Amniotic epithelial cell (primary cell): ENCODE measurements at regions not wholly inside any gene's neighbourhood (a gene's known extent, or its start where the extent isn't known, plus 50 kb on each side); places are given as distances from the start of the nearest gene placed in this dataset.

ENCODE experiments used
- DNase-seq: peaks from one replicate; pipeline ENCODE4 v3.0.0-alpha.2; 2010; ENCODE audit warnings: low read depth

DNA sequence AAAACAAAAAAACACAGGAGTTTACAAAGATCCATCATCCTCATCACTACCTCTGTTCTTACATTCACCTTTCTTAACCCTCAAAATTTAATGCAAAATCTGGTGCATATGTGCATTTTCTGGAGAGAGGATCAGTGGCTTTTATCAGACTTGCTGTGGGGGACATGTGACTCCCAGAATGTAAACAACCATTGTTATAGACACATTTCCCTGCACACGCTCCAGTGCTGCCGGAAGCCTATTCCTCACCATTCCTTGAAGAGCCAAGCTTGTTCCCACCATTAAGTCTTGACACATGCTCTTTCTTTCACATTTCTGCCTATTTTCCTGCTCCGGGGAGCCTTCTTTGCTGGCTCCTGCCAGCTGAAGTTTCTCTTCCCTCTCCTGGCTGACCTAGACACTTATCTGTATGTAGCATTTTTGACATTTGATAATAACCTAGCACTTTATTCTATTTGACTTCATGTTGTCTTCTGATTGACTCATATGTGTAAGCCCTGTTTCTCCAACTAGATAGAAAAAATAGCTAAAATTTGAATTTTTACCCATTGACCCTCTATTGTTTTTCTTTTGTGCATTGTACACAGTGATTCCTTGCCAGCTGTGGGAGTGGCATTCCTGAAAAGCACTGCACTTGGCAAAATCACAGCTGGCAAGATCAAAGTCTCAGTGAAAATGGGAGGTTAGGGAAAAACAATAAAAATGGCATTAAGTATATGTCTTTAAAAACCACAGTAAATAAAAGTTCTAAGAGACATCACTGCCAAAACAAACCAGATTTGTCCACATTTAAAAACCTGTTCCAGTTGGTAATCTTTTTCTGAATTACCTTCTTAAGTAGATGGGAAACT lies 76.8 kb upstream of the CIBAR2 start:
- DNase-seq = no peak

DNA sequence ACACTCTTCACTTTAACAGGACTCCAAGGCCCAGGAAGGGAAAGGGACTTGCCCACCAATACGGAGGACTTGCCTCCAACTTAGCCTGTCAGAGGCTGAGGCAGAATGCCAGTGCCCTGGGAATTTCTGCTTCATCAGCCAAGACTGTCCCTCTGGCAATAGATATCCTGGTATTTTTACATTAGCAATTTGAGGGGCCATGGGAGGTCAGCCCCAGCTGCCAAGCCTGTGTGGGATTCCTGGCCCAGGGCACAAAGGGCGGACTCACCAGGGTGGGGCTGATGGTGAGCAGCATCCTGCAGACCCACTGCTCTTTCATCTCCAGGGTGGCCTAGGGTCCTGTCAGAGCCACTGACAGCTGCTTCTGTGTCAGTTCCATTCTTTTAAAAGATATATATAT lies 78.3 kb upstream of the CIBAR2 start:
- no peak for DNase-seq

DNA sequence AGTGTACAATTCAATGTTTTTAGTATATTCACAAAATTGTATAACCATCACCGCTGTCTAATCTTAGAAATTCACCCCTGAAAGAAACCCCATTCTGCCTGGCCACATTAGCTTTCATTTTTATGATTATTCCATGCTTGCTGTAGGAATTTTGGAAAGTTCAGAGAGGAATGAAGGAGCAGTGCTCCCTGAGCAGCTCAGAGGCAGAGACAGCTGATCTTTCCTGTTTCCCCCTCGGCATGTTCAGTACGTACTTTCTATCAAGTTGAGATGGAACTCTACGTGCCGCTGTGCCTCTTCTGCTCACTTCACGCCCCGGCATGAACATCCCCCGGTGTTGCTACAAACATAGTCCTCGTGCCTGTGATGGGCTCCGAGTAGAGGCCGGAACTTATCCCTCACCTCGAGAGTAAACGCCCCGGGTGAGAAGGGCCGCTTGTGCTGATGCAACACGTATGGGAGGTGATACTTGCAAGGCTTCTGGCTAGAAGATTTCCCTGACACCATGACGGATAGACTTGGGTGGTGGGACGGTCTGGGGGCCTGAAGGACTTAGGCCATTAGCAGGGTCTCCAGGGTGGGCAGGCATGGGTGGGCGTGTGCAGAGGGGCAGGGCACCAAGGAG lies 79.2 kb upstream of the CIBAR2 start:
- no peak for DNase-seq

GRCh38 chr16:85192238-85193114 lies 80.2 kb upstream of the CIBAR2 start:
- DNase-seq = no peak

DNA sequence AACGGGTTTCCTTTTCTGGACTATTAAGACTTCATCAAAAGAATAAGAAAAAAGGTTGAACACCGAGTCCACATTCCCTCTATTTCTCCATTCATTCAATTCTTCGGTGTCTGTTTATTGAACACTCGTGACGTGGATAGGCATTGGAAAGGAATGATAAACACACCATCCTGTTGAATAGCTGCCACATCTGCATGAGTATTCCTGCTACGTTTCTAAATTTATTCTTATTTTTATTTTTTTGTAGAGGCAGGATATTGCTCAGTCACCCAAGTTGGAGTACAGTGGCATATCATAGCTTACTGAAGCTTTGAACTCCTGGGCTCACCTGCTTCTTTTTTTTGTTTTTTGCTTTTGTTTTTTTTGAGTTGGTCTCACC lies 80.8 kb upstream of the CIBAR2 start:
- no peak for DNase-seq

GRCh38 chr16:85193876-85194275 lies 81.6 kb upstream of the CIBAR2 start:
- no peak for DNase-seq

DNA sequence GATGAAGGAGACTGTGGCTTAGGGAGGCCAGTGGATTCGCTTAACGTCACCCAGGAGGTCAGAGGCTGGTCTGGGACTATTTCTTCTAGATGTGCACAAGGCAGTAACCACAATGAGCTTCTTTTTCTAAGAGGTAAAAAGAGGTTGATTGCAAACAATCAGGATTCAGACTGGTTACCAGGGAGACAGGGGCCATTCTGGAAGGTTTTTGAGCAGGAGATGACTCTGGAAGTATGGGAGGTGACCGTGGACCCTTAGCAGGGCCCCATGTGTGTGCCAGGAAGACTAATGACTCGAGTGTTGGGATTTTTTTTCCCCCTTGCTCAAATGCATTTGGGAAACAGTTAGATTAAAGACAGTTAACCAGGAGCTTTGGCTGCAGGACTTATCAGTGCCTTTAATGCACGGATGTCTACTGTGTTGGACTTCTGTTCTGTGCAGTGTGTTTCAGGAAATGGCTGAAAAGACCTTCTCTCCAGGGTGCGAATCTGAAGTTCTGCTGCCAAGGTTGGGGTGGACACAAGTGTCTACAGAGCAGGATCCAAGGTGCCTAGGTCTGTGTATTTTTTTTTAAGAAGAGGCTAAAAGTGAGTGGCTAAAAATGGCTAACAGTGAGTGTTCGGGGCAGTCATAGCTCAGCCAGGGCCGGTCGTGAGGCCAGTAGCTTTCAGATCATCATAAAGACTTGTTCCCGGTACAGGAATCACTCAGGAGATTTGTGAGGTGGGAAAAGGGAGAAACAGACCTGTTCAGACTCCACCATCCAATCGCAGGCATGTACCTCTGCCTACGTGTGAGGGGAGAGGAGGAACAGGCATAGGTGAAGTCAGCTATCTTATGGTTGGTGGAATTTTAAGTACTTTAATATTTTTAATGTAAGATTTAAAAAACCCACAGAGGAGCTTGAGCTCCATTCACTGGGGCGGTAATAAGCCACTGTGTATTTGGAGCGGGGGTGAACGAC lies 82.3 kb upstream of the CIBAR2 start:
- no peak for DNase-seq

DNA sequence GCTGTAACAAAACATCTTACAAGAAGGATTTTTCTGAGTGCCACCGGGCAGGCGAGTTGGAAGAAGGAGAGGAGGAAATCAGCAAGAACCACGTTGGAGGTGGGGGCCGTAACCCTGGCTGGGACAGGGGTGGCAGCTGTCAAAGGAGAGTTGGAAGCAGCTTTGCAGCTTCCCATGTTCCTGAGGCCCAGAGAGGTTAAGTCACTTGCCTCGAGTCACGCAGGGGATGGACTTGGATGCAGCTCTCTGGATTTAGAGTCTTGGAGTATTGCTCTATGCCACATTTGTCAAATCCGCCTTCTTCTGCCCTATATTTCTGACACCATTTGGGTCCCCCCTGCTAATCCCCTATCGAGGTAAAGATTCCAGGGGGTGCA lies 83.0 kb upstream of the CIBAR2 start:
- no peak for DNase-seq

GRCh38 chr16:85195900-85196772 lies 83.9 kb upstream of the CIBAR2 start:
- DNase-seq = peak; percentile 67

DNA sequence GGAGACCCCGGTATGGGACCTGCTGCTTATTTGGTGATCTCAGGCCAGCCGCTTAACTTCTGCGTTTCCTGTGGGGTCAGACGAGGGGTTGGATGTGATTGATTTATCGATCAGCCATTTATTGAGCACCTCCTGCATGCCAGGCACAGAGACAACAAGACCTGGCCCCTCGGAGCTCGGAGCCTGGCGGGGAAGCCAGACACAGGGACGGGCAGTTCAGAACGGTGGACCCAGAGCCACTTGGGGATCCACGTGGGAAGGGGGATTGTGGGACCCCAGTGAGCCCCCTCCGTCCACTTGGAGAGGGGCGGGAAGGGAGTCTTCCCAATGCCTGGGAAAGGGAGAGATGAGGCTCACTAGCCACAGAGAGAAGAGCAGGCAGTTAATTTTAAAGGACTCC lies 84.7 kb upstream of the CIBAR2 start:
- no peak for DNase-seq

- no peak for DNase-seq
Observed at GRCh38 chr16:85197611-85198566, 85.6 kb upstream of the CIBAR2 start.

- DNase-seq = no peak
Observed at GRCh38 chr16:85199069-85199725, 86.9 kb upstream of the CIBAR2 start.

GRCh38 chr16:85199880-85200279 lies 87.6 kb upstream of the CIBAR2 start:
- no peak for DNase-seq

- no peak for DNase-seq
Observed at GRCh38 chr16:85200471-85201278, 88.4 kb upstream of the CIBAR2 start.

- no peak for DNase-seq
Observed at GRCh38 chr16:85201574-85201973, 89.3 kb upstream of the CIBAR2 start.

- DNase-seq = no peak
Observed at GRCh38 chr16:85202051-85202601, 89.9 kb upstream of the CIBAR2 start.

DNA sequence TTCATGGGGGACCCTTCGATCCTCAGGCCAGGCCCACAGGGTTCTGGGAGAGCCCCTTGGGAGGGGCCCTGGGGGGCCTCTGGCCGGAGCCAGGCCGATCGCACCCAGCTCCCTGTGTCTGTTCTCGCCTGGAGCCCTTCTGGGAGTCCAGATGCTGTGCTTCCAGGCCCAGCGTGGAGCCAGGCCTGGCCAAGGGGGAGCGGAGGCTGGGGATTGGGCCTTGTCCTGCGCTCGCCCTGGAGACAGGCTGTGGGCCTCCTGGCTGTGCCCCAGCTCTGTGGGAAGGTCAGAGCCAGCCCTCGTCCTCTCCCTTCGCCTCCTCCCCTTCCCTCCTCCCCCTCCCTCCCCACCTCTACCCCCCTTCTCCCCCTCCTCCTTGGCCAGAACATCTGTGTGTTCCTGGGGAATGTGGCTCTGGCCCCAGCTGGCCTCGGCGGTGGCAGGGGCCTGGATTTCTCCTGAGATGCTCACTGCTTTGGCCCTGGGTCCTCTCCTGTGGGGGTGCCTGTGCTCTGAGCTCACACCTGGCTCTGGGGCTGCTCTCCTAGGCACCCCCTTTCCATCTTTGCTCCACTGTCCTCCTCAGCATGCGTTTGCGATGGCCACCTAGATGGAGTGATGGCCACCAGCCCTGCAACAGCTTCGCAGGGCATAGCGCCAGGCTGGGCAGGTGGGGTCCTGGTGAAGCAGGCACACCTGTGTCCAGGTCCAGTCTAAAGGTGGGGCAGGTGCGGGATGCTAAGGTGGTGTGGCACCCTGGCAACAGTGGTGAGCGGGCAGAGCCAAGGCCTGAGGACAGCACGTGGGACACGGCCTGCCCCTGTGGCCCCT lies 90.6 kb upstream of the CIBAR2 start:
- DNase-seq = peak; percentile 90
